Right lobe of liver (tissue), 6 donors: ENCODE measurements at regions not wholly inside any gene's neighbourhood (a gene's known extent, or its start where the extent isn't known, plus 50 kb on each side); places are given as distances from the start of the nearest gene placed in this dataset.
"Not testable (repeated sequence)": the region's sequence is repeated elsewhere in the genome, so short reads cannot be mapped to it uniquely, and the experiment has no call there.

Experiments
- ATAC-seq, 4 donors: fragments of 200-7000 bp; cut with Tn5 transposase; one replicate each; pipeline ENCODE4 v1.9.1; 2020; ENCODE audit warnings: mild to moderate bottlenecking in 4 of 4, moderate library complexity in 4 of 4
- DNase-seq, 3 donors: peaks; one replicate each; pipeline ENCODE4 v3.0.0-alpha.2; 2020
- H3K27ac ChIP-seq, 3 donors: fragments of 200-600 bp; one replicate each; pipeline ENCODE4 v1.8.0; 2022
- H3K27me3 ChIP-seq, 2 donors: fragments of 200-600 bp; one replicate each; pipeline ENCODE4 v1.8.0; 2022
- H3K36me3 ChIP-seq, 4 donors: fragments of 200-600 bp; sonication (generic) in 1 of 4; one replicate each; pipeline versions ENCODE4 v1.5.1 to v1.8.0; 2017 to 2022; ENCODE audit warnings: control low read depth in 1 of 4
- H3K4me1 ChIP-seq, 4 donors: fragments of 200-600 bp; sonication (generic) in 1 of 4; one replicate each; pipeline versions ENCODE4 v1.5.1 to v1.8.0; 2017 to 2022; ENCODE audit warnings: control low read depth in 1 of 4
- H3K4me3 ChIP-seq, 3 donors: fragments of 200-600 bp; one replicate each; pipeline ENCODE4 v1.8.0; 2022
- H3K9me3 ChIP-seq, 4 donors: fragments of 200-600 bp; sonication (generic) in 1 of 4; one replicate each; pipeline versions ENCODE4 v1.5.1 to v1.8.0; 2017 to 2022; ENCODE audit warnings: control low read depth in 1 of 4
- CTCF ChIP-seq, 4 donors: fragments of 200-600 bp in 3 of 4; fragments of 450-650 bp in 1 of 4; IDR thresholded peaks; one replicate each; pipeline versions ENCODE4 v1.5.1 to v1.8.0; 2016 to 2022; ENCODE audit warnings: antibody characterized with exemption in 4 of 4, mild to moderate bottlenecking in 2 of 4
- POLR2A ChIP-seq: fragments of 450-650 bp; IDR thresholded peaks from one replicate; pipeline ENCODE4 v1.6.1; 2017; ENCODE audit warnings: antibody characterized with exemption, mild to moderate bottlenecking
- whole genome bisulfite sequencing: methylation state at CpG from one replicate; pipeline ENCODE4 v1.1.6; 2018; ENCODE audit warnings: low coverage, low lambda C conversion rate; ENCODE audit not compliant: insufficient coverage; ENCODE audit errors: missing lambda C conversion rate; 5-methylcytosine and 5-hydroxymethylcytosine counted together
- intact Hi-C, 2 donors: fragments of 100-400 bp; cut with DNase I; formaldehyde crosslinking; loops; one replicate each; pipeline versions ENCODE4 v1.11.2 to v1.14.1; 2022
- donor health status: DM: no; HTN: yes; CAD: no.
- donor health status: DM: no; HTN: no; CAD: no.
- donor health status: DM: no; HTN: no; CAD: no.
- donor health status: DM: no; HTN: yes; CAD: no.
- donor health status: DM: no; HTN: yes; CAD: no.

DNA sequence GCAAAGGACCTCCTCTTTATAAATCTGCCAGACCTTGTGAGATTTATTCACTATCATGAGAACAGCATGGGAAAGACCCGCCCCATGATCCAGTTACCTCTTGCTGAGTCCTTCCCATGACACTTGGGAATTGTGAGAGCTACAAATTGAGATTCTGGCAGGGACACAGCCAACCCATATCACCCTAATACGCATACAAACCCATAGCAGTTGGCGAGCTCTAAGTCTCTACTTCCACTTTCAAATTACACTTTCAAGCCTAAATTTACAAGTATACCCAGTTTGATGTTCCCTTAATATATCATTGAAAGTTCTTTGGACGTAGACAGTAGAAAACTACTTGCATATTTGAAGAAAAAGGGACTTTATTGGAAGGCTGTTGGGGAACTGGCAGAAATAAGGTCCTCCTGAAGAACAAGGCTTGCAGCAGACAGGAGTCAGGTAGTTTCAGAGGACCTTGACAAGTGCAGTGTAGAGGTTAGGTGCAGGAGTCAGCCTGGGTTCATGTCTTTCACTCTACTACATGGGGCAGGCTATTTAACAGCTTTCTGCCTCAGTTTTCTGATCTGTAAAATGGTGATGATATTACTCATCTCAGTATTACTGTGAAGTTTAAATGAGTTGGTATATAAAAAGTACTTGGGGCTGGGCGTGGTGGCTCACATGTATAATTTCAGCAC lies 107.9 kb upstream of the EEF2KMT start:
- 54% methylated on average over 5 of the region's 5 CpGs for WGBS
- Histone ChIP-seq H3K36me3 (no peaks in the 10 kb centered on the region), H3K4me1 (no peaks in the 10 kb centered on the region), H3K27me3 (no peaks in the 10 kb centered on the region), H3K27ac (no peak overlapping the region), H3K9me3 (no peaks in the 10 kb centered on the region), H3K4me3 (no peak overlapping the region)
- no peak for ATAC-seq
- TF ChIP-seq POLR2A (no peak), CTCF (IDR thresholded peaks at IDR 0.05) (no peak)
- intact Hi-C loops: no loop called here
- no peak for DNase-seq

GRCh38 chr16:5203675-5204074 lies 106.1 kb upstream of the EEF2KMT start:
- H3K4me3 ChIP-seq, H3K27ac ChIP-seq, DNase-seq, H3K9me3 ChIP-seq, H3K4me1 ChIP-seq, intact Hi-C loops, H3K27me3 ChIP-seq, ATAC-seq, H3K36me3 ChIP-seq: not testable (repeated sequence)
- WGBS: 79% methylated on average over 6 of the region's 14 CpGs

DNA sequence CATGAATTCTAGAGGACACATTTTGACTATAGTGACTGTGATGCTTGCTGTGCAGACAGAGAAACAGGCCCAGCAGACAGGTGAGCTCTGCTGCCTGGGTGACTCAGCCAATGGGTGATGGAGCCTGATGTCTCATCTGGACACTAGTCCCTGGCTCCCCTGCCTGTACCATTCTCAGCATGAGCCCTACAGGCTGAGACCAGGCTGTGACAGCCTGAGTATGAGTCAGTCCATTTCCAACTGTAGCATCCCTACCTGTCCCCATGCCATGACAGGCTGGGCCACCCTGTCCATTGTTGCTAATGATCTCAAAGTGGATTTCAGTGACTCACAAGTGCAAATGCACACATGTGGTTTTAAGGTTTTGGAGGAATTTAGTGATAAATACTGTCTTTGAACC lies 102.5 kb upstream of the EEF2KMT start:
- no peak for ATAC-seq
- no peak for DNase-seq
- H3K4me3 ChIP-seq: no peak overlapping the region

DNA sequence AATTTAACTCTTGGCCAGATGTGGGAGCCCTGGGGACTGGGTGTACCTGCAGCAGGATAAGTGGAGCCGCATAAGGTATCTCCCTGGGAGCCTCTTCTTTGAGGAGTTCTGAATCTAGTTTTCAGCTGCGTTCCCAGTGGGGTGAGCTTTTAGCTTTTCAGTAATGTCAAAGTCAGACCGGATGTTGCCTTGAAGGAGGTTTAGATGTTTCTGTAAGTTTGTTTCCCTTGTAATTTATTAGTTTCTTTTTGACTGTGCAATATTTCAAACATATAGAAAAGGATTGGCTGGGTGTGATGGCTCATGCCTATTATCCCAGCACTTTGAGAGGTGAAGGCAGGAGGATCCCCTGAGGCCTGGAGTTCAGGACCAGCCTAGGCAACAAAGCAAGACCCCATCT lies 98.6 kb upstream of the EEF2KMT start:
- no peak overlapping the region for H3K4me3 ChIP-seq
- intact Hi-C loops: no loop called here
- ATAC-seq (no peak), DNase-seq (no peak)
- no peaks in the 10 kb centered on the region for H3K27me3 ChIP-seq
- no peaks in the 10 kb centered on the region for H3K9me3 ChIP-seq
- H3K36me3 ChIP-seq: no peaks in the 10 kb centered on the region
- TF ChIP-seq CTCF (IDR thresholded peaks at IDR 0.05): no peak
- no peak for TF ChIP-seq POLR2A
- WGBS: 63% methylated on average over 2 of the region's 3 CpGs
- H3K4me1 ChIP-seq: no peaks in the 10 kb centered on the region
- H3K27ac ChIP-seq: no peak overlapping the region

More for the DNA sequence above, 102.5 kb upstream of the EEF2KMT start:
- no peak for TF ChIP-seq CTCF (IDR thresholded peaks at IDR 0.05)
- TF ChIP-seq POLR2A: no peak
- no peaks in the 10 kb centered on the region for H3K4me1 ChIP-seq
- H3K27me3 ChIP-seq: no peaks in the 10 kb centered on the region
- intact Hi-C loops: no loop called here
- no peaks in the 10 kb centered on the region for H3K9me3 ChIP-seq
- no peak overlapping the region for H3K27ac ChIP-seq
- H3K36me3 ChIP-seq: no peaks in the 10 kb centered on the region

DNA sequence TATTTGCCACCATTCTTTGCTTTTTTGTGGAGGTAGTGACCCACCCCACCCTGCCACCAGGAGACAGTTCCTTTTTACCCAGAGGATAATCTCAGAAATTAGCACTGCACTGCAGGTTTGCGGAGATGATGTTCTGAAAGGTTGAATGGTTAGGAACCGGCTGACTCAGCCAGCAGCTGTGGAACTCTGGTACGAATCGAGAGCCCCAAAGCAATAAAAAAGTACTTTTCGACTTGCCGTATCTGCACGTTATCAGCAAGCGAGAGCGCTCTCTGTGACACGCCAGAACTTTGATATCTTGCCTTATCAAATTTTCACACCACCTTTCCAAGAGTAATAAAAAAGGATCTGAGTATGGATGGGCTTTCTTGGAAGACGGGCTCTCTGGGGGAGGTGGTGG lies 96.3 kb upstream of the EEF2KMT start:
- Histone ChIP-seq H3K27ac (no peak overlapping the region), H3K36me3 (no peaks in the 10 kb centered on the region), H3K9me3 (no peaks in the 10 kb centered on the region), H3K4me1 (no peaks in the 10 kb centered on the region), H3K4me3 (no peak overlapping the region), H3K27me3 (no peaks in the 10 kb centered on the region)
- 65% methylated on average over 10 of the region's 11 CpGs for WGBS
- intact Hi-C loops: no loop called here
- ATAC-seq: no peak
- TF ChIP-seq CTCF (IDR thresholded peaks at IDR 0.05): no peak
- no peak for TF ChIP-seq POLR2A
- DNase-seq: no peak
